NB4 (cell line): ENCODE measurements at regions not wholly inside any gene's neighbourhood (a gene's known extent, or its start where the extent isn't known, plus 50 kb on each side); places are given as distances from the start of the nearest gene placed in this dataset.

Experiments used
- POLR2A ChIP-seq: IDR thresholded peaks from 2 replicates; pipeline ENCODE4 v1.6.1; 2011; ENCODE audit warnings: mild to moderate bottlenecking; ENCODE audit not compliant: insufficient read length; ENCODE audit errors: extremely low read depth
- TF ChIP-seq, protein P1 (sequence below): IDR thresholded peaks from one replicate; pipeline ENCODE4 v1.5.1; 2012; ENCODE audit warnings: low read depth, low read length
- TF ChIP-seq, protein P2 (sequence below): IDR thresholded peaks from 2 replicates; pipeline ENCODE4 v1.6.1; 2011; ENCODE audit warnings: low read depth, low read length

DNA sequence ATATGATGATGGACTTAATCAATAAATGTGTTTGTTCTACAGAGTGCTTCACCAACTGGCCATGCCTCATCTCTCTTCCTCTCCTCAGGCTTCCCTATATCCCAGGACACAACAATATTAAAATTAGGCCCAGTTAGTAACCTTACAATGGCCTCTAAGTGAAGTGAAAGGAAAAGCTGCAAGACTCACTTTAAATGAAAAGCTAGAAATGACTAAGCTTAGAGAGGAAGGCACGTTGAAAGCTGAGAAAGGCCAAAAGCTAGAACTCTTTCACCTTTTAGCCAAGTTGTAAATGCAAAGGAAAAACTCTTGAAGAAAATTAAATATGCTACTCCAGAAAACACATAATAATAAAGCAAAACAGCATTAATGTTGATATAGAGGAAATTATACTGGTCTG is 1010.3 kb downstream of the NAALADL2 start:
- TF ChIP-seq, protein P1, sequence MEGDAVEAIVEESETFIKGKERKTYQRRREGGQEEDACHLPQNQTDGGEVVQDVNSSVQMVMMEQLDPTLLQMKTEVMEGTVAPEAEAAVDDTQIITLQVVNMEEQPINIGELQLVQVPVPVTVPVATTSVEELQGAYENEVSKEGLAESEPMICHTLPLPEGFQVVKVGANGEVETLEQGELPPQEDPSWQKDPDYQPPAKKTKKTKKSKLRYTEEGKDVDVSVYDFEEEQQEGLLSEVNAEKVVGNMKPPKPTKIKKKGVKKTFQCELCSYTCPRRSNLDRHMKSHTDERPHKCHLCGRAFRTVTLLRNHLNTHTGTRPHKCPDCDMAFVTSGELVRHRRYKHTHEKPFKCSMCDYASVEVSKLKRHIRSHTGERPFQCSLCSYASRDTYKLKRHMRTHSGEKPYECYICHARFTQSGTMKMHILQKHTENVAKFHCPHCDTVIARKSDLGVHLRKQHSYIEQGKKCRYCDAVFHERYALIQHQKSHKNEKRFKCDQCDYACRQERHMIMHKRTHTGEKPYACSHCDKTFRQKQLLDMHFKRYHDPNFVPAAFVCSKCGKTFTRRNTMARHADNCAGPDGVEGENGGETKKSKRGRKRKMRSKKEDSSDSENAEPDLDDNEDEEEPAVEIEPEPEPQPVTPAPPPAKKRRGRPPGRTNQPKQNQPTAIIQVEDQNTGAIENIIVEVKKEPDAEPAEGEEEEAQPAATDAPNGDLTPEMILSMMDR, result no peak
- TF ChIP-seq POLR2A, result no peak
- TF ChIP-seq, protein P2, sequence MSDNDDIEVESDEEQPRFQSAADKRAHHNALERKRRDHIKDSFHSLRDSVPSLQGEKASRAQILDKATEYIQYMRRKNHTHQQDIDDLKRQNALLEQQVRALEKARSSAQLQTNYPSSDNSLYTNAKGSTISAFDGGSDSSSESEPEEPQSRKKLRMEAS, result no peak
